ENCODE measurements at regions not wholly inside any gene's neighbourhood (a gene's known extent, or its start where the extent isn't known, plus 50 kb on each side); places are given as distances from the start of the nearest gene placed in this dataset.
"Not testable (repeated sequence)": the region's sequence is repeated elsewhere in the genome, so short reads cannot be mapped to it uniquely, and the experiment has no call there.

DNA sequence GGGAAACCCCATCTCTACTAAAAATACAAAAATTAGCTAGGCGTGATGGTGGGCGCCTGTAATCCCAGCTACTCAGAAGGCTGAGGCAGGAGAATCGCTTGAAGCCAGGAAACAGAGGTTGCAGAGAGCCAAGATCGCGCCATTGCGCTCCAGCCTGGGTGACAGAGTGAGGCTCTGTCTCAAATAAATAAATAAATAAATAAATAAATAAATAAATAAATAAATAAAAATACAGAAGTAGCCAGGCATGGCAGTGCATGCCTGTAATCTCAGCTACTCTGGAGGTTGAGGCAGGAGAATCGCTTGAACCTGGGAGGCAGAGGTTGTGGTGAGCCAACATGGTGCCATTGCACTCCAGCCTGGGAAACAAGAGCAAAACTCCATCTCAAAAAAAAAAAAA is 1068.7 kb upstream of the CITED2 start:
- not testable (repeated sequence) for H3K27ac ChIP-seq (ENCODE audit: low read length); H3K4me3 ChIP-seq (ENCODE audit: low read depth in 1 of 2, low read length in 2 of 2)

DNA sequence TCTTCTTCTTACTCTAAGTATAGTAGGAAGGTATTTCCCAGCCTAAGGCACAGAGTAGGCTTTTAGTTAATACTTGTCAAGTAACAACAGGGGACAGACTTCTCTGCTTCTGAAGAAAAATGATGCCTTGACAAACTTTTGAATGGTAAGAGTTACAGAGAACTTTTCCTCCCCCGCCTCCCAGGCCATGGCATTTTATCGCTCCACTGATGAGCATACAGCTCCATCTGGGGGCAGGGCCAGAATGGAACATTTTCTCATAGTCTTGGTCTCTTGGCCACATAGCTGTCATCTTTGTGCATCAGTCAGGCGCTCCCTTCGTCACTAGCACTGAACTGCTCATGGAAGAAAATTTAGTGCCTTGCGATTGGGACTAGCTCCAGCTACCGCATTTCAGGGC is 1066.8 kb upstream of the CITED2 start:
- Histone ChIP-seq H3K27me3 (ENCODE audit: low read depth, low read length) (no peaks in the 10 kb centered on the region), H3K9me3 (ENCODE audit: control insufficient read depth in 1 of 2, low read length in 2 of 2) (no peaks in the 10 kb centered on the region), H3K4me3 (ENCODE audit: low read depth in 1 of 2, low read length in 2 of 2) (no peak overlapping the region), H3K4me1 (ENCODE audit: control insufficient read depth in 1 of 2, insufficient read depth in 2 of 2, low read length in 2 of 2) (peaks cover 0 to 17% of the 10 kb centered on the region in 2 donors), H3K36me3 (ENCODE audit: control insufficient read depth in 1 of 2, insufficient read depth in 2 of 2, low read length in 2 of 2) (no peaks in the 10 kb centered on the region), H3K27ac (ENCODE audit: low read length) (no peak overlapping the region)

More for the DNA sequence above, 1068.7 kb upstream of the CITED2 start:
- not testable (repeated sequence) for H3K27me3 ChIP-seq (ENCODE audit: low read depth, low read length); H3K9me3 ChIP-seq (ENCODE audit: control insufficient read depth in 1 of 2, low read length in 2 of 2); H3K36me3 ChIP-seq (ENCODE audit: control insufficient read depth in 1 of 2, insufficient read depth in 2 of 2, low read length in 2 of 2)
- H3K4me1 ChIP-seq (ENCODE audit: control insufficient read depth in 1 of 2, insufficient read depth in 2 of 2, low read length in 2 of 2) = peaks cover 0 to 18% of the 10 kb centered on the region in 2 donors

DNA sequence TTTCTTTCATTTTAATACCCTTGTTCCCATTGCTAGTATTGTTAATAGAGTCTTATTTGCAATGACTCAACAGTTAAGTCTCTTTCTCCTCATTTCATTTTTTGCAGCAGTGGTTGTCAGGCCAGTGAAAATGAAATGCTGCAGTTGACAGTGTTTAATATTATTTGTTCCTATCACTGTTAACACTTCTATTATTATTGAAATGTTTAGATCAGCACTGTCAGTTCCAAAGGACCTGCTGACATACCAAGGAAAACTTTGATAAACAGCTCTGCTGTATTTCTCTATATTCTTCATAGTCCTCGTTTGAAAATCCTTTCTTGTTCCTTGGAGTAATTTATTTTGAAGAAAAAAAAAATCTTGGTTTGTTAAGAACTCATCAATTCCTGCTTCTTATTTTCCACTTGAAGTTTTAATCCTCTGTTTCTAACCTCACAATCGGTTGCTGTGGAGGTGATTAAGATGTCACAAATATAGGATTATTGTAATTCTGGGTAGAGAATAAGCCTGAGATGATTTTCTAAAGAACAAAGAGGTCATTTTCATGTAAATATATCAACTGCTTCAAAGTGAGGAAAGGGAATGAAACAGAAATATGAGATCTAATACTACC is 1065.9 kb upstream of the CITED2 start:
- H3K4me3 ChIP-seq (ENCODE audit: low read depth in 1 of 2, low read length in 2 of 2) = no peak overlapping the region
- H3K9me3 ChIP-seq (ENCODE audit: control insufficient read depth in 1 of 2, low read length in 2 of 2) = no peaks in the 10 kb centered on the region
- no peaks in the 10 kb centered on the region for H3K36me3 ChIP-seq (ENCODE audit: control insufficient read depth in 1 of 2, insufficient read depth in 2 of 2, low read length in 2 of 2)
- peaks cover 0 to 9% of the 10 kb centered on the region in 2 donors for H3K4me1 ChIP-seq (ENCODE audit: control insufficient read depth in 1 of 2, insufficient read depth in 2 of 2, low read length in 2 of 2)
- H3K27me3 ChIP-seq (ENCODE audit: low read depth, low read length) = no peaks in the 10 kb centered on the region
- no peak overlapping the region for H3K27ac ChIP-seq (ENCODE audit: low read length)

DNA sequence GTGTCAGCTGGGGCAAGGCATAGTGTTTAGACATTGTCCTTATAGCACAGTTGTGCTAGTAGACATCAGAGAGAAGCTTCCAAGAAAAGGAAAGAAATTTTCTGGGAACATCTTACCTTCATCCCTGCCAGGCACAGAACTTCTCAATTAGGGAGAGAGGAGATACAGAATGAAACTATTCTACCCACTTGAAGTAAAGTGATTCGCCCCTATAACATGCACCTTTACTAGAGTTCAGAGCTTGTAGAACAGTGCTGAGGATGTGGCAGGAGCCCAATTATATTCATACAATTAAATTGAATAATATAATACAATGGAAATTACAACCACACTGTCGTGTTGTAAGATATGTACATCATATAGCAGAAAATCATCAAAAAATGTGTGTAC is 1063.9 kb upstream of the CITED2 start:
- no peak overlapping the region for H3K4me3 ChIP-seq (ENCODE audit: low read depth in 1 of 2, low read length in 2 of 2)
- no peaks in the 10 kb centered on the region for H3K36me3 ChIP-seq (ENCODE audit: control insufficient read depth in 1 of 2, insufficient read depth in 2 of 2, low read length in 2 of 2)
- H3K9me3 ChIP-seq (ENCODE audit: control insufficient read depth in 1 of 2, low read length in 2 of 2) = no peaks in the 10 kb centered on the region
- peaks cover 0 to 9% of the 10 kb centered on the region in 2 donors for H3K4me1 ChIP-seq (ENCODE audit: control insufficient read depth in 1 of 2, insufficient read depth in 2 of 2, low read length in 2 of 2)
- no peaks in the 10 kb centered on the region for H3K27me3 ChIP-seq (ENCODE audit: low read depth, low read length)
- H3K27ac ChIP-seq (ENCODE audit: low read length) = no peak overlapping the region

DNA sequence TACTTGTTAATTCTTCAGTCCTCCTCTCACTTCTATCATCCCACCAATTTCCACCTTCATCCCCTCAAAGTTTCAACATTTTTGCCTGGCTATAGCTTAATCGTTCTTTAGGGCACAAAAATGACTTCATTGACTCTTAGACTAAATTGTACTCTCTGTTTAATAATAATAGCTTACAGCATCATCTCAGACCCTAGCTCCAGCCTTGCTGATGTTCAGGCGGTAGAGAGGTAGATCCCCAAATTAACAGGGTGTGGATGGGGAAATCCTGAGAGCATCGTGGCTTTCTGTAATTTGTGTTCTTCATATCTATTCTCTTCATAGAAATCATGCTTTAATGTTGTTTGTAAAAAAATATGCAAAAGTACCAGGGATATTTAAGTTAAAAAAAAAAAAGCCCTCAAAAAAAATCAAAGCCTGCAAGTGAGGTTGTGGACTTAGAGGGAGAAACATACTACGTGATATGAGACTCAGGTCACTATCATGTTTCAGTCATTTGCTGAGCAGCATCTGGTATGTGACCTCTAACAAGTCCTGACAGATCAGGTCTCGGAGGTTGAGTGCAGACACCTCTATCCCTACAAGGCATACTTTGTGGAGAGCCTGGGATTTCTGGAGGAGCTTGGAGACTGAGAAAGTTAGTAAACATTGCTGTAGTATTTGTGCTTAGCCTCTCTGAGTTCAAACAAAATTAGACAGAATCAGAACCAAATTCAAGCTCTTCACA is 1063.3 kb upstream of the CITED2 start:
- Histone ChIP-seq H3K4me3 (ENCODE audit: low read depth in 1 of 2, low read length in 2 of 2) (no peak overlapping the region), H3K27me3 (ENCODE audit: low read depth, low read length) (no peaks in the 10 kb centered on the region), H3K9me3 (ENCODE audit: control insufficient read depth in 1 of 2, low read length in 2 of 2) (no peaks in the 10 kb centered on the region), H3K27ac (ENCODE audit: low read length) (no peak overlapping the region), H3K4me1 (ENCODE audit: control insufficient read depth in 1 of 2, insufficient read depth in 2 of 2, low read length in 2 of 2) (peaks cover 0 to 9% of the 10 kb centered on the region in 2 donors), H3K36me3 (ENCODE audit: control insufficient read depth in 1 of 2, insufficient read depth in 2 of 2, low read length in 2 of 2) (no peaks in the 10 kb centered on the region)

DNA sequence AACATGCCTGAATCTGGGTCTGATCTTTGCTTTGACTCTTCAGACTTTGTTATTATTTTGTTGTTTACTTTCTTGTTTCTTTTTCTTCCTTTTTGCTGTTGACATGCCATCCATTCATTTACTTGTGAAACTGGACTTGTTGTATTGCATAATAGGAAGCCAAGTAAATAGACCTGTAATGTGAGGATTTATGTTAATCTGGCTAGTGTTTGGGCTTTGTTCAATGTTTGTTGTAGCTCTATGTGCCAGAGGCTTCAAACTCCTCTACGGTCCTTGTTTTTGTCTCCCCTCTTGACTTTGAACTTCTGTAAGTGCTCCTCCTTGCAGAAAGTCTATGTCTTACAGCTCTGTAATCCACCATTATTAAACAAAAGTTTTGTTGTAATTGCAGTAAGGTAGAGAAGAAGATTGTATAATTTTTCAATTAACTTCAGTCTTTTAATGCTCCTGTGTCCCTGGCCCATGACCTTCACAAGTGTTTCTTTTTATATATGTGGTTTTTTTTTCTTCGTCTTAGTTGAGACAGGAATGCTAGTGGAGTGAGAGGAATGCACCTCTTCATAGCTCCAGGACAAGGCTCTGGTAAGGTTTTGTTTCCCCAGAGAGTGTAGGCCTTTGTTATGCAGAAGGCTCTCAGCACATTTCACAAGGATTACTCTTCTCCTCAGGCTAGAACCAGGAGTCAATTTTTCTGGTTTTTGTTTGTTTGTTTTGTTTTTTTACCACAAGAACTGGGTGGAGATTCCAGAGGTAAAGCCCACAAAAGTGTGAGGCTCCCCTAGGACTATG is 1061.8 kb upstream of the CITED2 start:
- Histone ChIP-seq H3K4me1 (ENCODE audit: control insufficient read depth in 1 of 2, insufficient read depth in 2 of 2, low read length in 2 of 2) (peaks cover 0 to 9% of the 10 kb centered on the region in 2 donors), H3K36me3 (ENCODE audit: control insufficient read depth in 1 of 2, insufficient read depth in 2 of 2, low read length in 2 of 2) (no peaks in the 10 kb centered on the region), H3K4me3 (ENCODE audit: low read depth in 1 of 2, low read length in 2 of 2) (no peak overlapping the region), H3K27ac (ENCODE audit: low read length) (no peak overlapping the region), H3K9me3 (ENCODE audit: control insufficient read depth in 1 of 2, low read length in 2 of 2) (no peaks in the 10 kb centered on the region), H3K27me3 (ENCODE audit: low read depth, low read length) (no peaks in the 10 kb centered on the region)

DNA sequence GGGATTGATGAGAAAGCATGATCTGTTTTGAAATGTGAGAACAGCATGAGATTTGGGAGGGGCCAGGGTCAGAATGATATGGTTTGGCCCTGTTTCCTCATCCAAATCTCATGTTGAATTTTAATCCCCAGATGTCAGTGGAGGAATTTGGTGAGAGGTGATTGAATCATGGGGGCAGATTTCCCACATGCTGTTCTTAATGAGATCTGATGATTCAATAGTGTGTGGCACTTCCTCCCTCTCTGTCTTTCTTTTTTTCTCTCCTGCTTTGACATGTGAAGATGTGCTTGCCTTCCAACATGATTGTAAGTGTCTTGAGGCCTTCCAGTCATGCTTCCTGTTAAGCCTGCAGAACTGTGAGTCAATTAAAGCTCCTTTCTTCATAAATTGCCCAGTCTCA is 1060.3 kb upstream of the CITED2 start:
- Histone ChIP-seq H3K9me3 (ENCODE audit: control insufficient read depth in 1 of 2, low read length in 2 of 2) (no peaks in the 10 kb centered on the region), H3K36me3 (ENCODE audit: control insufficient read depth in 1 of 2, insufficient read depth in 2 of 2, low read length in 2 of 2) (no peaks in the 10 kb centered on the region), H3K27ac (ENCODE audit: low read length) (no peak overlapping the region), H3K4me1 (ENCODE audit: control insufficient read depth in 1 of 2, insufficient read depth in 2 of 2, low read length in 2 of 2) (peaks cover 0 to 2% of the 10 kb centered on the region in 2 donors), H3K27me3 (ENCODE audit: low read depth, low read length) (no peaks in the 10 kb centered on the region), H3K4me3 (ENCODE audit: low read depth in 1 of 2, low read length in 2 of 2) (no peak overlapping the region)

DNA sequence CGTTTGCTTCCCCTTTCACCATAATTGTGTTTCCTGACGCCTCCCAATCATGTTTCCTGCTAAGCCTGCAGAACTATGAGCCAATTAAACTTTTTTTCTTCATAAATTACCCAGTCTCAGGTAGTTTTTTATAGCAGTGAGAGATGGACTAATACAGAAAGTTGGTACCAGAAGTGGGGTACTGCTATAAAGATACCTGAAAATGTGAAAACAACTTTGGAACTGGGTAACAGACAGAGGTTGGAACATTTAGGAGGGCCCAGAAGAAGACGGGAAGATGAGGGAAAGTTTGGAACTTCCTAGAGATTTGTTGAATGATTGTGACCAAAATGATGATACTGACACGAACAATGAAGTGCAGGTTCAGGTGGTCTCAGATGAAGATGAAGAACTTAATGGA is 1058.6 kb upstream of the CITED2 start:
- H3K4me3 ChIP-seq (ENCODE audit: low read depth in 1 of 2, low read length in 2 of 2) = no peak overlapping the region

DNA sequence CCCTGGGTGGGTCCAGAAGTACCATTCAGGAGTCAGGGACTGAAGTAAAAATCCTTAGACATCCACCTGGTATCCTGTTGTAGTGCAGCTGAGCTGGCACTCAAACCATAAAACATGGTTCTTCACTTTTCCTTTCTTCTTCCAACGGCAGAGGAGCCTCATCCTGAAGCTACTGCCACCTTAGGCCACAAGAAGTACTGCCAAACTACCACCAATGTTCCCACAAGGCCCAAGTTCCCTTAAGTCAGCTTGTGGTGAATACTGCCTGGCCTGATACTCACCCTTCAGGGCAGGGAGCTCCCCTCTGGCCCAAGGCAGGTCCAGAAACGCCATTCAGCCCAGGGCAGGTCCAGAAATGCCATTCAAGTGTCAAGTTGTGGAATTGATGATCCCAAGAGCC is 1053.4 kb upstream of the CITED2 start:
- Histone ChIP-seq H3K36me3 (ENCODE audit: control insufficient read depth in 1 of 2, insufficient read depth in 2 of 2, low read length in 2 of 2) (no peaks in the 10 kb centered on the region), H3K4me3 (ENCODE audit: low read depth in 1 of 2, low read length in 2 of 2) (no peak overlapping the region), H3K9me3 (ENCODE audit: control insufficient read depth in 1 of 2, low read length in 2 of 2) (no peaks in the 10 kb centered on the region), H3K27ac (ENCODE audit: low read length) (no peak overlapping the region), H3K27me3 (ENCODE audit: low read depth, low read length) (no peaks in the 10 kb centered on the region), H3K4me1 (ENCODE audit: control insufficient read depth in 1 of 2, insufficient read depth in 2 of 2, low read length in 2 of 2) (no peaks in the 10 kb centered on the region)

More for the DNA sequence above, 1058.6 kb upstream of the CITED2 start:
- H3K4me1 ChIP-seq (ENCODE audit: control insufficient read depth in 1 of 2, insufficient read depth in 2 of 2, low read length in 2 of 2) = no peaks in the 10 kb centered on the region
- H3K27me3 ChIP-seq (ENCODE audit: low read depth, low read length) = no peaks in the 10 kb centered on the region
- no peaks in the 10 kb centered on the region for H3K36me3 ChIP-seq (ENCODE audit: control insufficient read depth in 1 of 2, insufficient read depth in 2 of 2, low read length in 2 of 2)
- H3K9me3 ChIP-seq (ENCODE audit: control insufficient read depth in 1 of 2, low read length in 2 of 2) = no peaks in the 10 kb centered on the region
- no peak overlapping the region for H3K27ac ChIP-seq (ENCODE audit: low read length)

DNA sequence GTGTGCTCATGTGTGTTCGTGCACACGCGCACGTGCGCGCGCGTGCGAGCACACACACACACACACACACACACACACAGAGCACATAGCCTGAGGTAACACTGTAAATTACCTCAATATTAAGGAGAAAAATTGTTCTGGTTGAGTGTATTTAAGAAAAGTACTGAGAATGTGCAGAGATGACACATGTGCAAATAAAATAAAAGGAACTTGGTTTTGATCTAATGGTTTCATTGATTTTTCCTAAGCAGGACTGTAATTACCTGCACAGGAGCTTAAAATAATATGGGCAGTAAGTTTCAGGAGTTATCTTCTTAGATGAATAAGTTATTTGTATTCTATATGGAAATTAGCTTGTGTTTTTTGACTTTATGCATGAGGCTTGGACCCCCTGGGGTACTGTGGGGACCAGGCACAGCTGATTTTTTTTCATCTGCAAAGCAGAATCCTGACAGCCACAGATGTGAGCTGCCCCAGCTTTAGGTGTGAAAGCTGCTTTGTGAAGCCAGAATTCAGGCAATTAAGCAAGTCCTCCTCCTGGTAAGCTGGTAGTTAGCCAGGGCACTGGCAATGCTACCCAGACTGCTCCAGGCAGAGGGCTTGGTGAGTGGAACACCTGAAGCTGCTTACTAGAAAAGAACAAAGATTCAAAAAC is 1040.6 kb upstream of the CITED2 start:
- Histone ChIP-seq H3K27me3 (ENCODE audit: low read depth, low read length) (no peaks in the 10 kb centered on the region), H3K4me3 (ENCODE audit: low read depth in 1 of 2, low read length in 2 of 2) (no peak overlapping the region), H3K36me3 (ENCODE audit: control insufficient read depth in 1 of 2, insufficient read depth in 2 of 2, low read length in 2 of 2) (no peaks in the 10 kb centered on the region), H3K9me3 (ENCODE audit: control insufficient read depth in 1 of 2, low read length in 2 of 2) (no peaks in the 10 kb centered on the region), H3K27ac (ENCODE audit: low read length) (no peak overlapping the region), H3K4me1 (ENCODE audit: control insufficient read depth in 1 of 2, insufficient read depth in 2 of 2, low read length in 2 of 2) (no peaks in the 10 kb centered on the region)

DNA sequence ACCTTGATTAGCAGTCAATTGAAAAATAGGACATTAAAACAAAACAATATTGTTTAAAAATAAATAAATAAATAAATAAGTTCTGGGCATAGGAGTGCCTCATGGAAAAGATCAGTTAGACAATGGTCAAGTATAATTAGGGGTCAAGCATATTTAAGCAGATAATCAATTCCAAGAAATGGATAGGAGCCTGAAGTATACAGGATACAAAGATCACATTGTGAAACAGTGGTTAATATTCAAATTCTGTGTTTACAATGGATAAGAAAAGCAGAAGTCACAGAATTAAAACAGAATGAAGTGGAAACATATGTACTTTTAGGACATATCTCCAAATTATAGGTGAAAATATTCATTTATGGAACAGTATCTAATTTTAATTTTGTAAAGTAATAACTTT is 1028.6 kb upstream of the CITED2 start:
- no peak overlapping the region for H3K4me3 ChIP-seq (ENCODE audit: low read depth in 1 of 2, low read length in 2 of 2)
- no peaks in the 10 kb centered on the region for H3K27me3 ChIP-seq (ENCODE audit: low read depth, low read length)
- no peak overlapping the region for H3K27ac ChIP-seq (ENCODE audit: low read length)
- H3K4me1 ChIP-seq (ENCODE audit: control insufficient read depth in 1 of 2, insufficient read depth in 2 of 2, low read length in 2 of 2) = no peaks in the 10 kb centered on the region
- H3K36me3 ChIP-seq (ENCODE audit: control insufficient read depth in 1 of 2, insufficient read depth in 2 of 2, low read length in 2 of 2) = no peaks in the 10 kb centered on the region
- H3K9me3 ChIP-seq (ENCODE audit: control insufficient read depth in 1 of 2, low read length in 2 of 2) = peaks cover 0 to 8% of the 10 kb centered on the region in 2 donors
